GM12878 (cell line): ENCODE measurements at regions not wholly inside any gene's neighbourhood (a gene's known extent, or its start where the extent isn't known, plus 50 kb on each side); places are given as distances from the start of the nearest gene placed in this dataset.

Experiments
- ATAC-seq: fragments of 200-7000 bp; cut with Tn5 transposase; 3 replicates; pipeline ENCODE4 v1.9.1; 2020; ENCODE audit warnings: mild to moderate bottlenecking, moderate library complexity
- BruUV-seq: library from RNA; stranded (reverse); fragments of 400-500 nt; replicated peaks from 2 replicates; lab custom pipeline; 2021; lab: Mats Ljungman, UMichigan
- CTCF ChIA-PET: fragments of 300-600 bp; sonication (Branson Sonifier 250); formaldehyde crosslinking; extraction: SDS; loops from one replicate; lab custom pipeline; 2021; ENCODE audit warnings: inconsistent platforms; lab: Yijun Ruan, JAX
- POLR2A ChIA-PET: fragments of 350-600 bp; formaldehyde crosslinking; extraction: SDS; loops from one replicate; lab custom pipeline; 2021; ENCODE audit warnings: inconsistent platforms; lab: Charles Lee
- RAD21 ChIA-PET: fragments of 300-600 bp; sonication (Branson Sonifier 250); formaldehyde crosslinking; loops from one replicate; lab custom pipeline; 2023; ENCODE audit warnings: antibody characterized with exemption; ENCODE audit not compliant: unreplicated experiment; lab: Charles Lee
- SMC1A ChIA-PET: fragments of 300-600 bp; sonication (Branson Sonifier 250); formaldehyde crosslinking; loops from one replicate; lab custom pipeline; 2023; ENCODE audit not compliant: unreplicated experiment, uncharacterized antibody; lab: Charles Lee
- DNase-seq: peaks from one replicate; pipeline ENCODE4 v3.0.0-alpha.2; 2011; ENCODE audit warnings: low read depth, low spot score
- FAIRE-seq: peaks from 3 replicates; lab custom pipeline; 2011; peaks lifted over from hg19 to GRCh38; lab: Jason Lieb, UNC
- H2AFZ ChIP-seq: 2 replicates; pipeline ENCODE4 v1.6.0; 2011; ENCODE audit warnings: low read depth, low read length, control low read depth; ENCODE audit not compliant: control insufficient read depth
- H3K27ac ChIP-seq: 2 replicates; pipeline ENCODE4 v1.5.1; 2011; ENCODE audit warnings: control low read depth; ENCODE audit not compliant: control insufficient read depth, insufficient read depth
- H3K27me3 ChIP-seq, 2 experiments: replicated peaks in 1 of 2; 2 replicates each; pipeline versions ENCODE4 v1.6.0 to v1.6.1; 2011; ENCODE audit warnings: low read length in 1 of 2; ENCODE audit not compliant: control insufficient read depth in 2 of 2, insufficient read depth in 2 of 2
- H3K36me3 ChIP-seq, 2 experiments: 2 replicates each; pipeline ENCODE4 v1.5.1; 2011; ENCODE audit warnings: low read length in 1 of 2; ENCODE audit not compliant: control insufficient read depth in 2 of 2, insufficient read depth in 2 of 2
- H3K4me1 ChIP-seq: 2 replicates; pipeline ENCODE4 v1.6.1; 2011; ENCODE audit warnings: mild to moderate bottlenecking, low read length, moderate library complexity, mixed read lengths; ENCODE audit not compliant: control insufficient read depth, insufficient read depth
- H3K4me2 ChIP-seq: 2 replicates; pipeline ENCODE4 v1.6.0; 2011; ENCODE audit warnings: control low read depth; ENCODE audit not compliant: control insufficient read depth, insufficient read depth
- H3K4me3 ChIP-seq: fragments of 200-600 bp; sonication (generic); 2 replicates; pipeline ENCODE4 v1.5.1; 2016
- H3K79me2 ChIP-seq: 2 replicates; pipeline ENCODE4 v1.6.0; 2011; ENCODE audit warnings: low read length; ENCODE audit not compliant: control insufficient read depth, insufficient read depth
- H3K9ac ChIP-seq: 2 replicates; pipeline ENCODE4 v1.8.0; 2011; ENCODE audit warnings: low read length, control low read depth, mixed read lengths; ENCODE audit not compliant: control insufficient read depth, insufficient read depth
- H3K9me3 ChIP-seq: replicated peaks from 3 replicates; pipeline ENCODE4 v1.5.1; 2011; ENCODE audit warnings: mild to moderate bottlenecking, low read length; ENCODE audit not compliant: control insufficient read depth, insufficient read depth
- H4K20me1 ChIP-seq: 2 replicates; pipeline ENCODE4 v1.6.0; 2011; ENCODE audit not compliant: control insufficient read depth, insufficient read depth
- CREB1 ChIP-seq: IDR thresholded peaks from 2 replicates; pipeline ENCODE4 v1.6.1; 2012; ENCODE audit warnings: low read depth, mild to moderate bottlenecking, inconsistent platforms
- KAT2A ChIP-seq: conservative IDR thresholded peaks from 2 replicates; pipeline ENCODE4 v1.6.1; 2011; ENCODE audit warnings: low read depth, low read length; ENCODE audit not compliant: control insufficient read depth
- RAD51 ChIP-seq: fragments of 450-650 bp; IDR thresholded peaks from 2 replicates; pipeline ENCODE4 v1.6.1; 2016; ENCODE audit warnings: moderate library complexity, mild to moderate bottlenecking, inconsistent platforms
- TAF1 ChIP-seq: IDR thresholded peaks from 2 replicates; pipeline ENCODE4 v1.6.1; 2011; ENCODE audit warnings: mild to moderate bottlenecking, low read depth, low read length, borderline replicate concordance
- TARDBP ChIP-seq: IDR thresholded peaks from 2 replicates; pipeline ENCODE4 v1.6.1; 2016; ENCODE audit warnings: borderline replicate concordance
- WGBS: methylation state at CpG from one replicate; pipeline ENCODE4 v1.1.6; 2016; ENCODE audit warnings: low lambda C conversion rate; ENCODE audit not compliant: insufficient replicate concordance, insufficient coverage; ENCODE audit errors: missing lambda C conversion rate; 5-methylcytosine and 5-hydroxymethylcytosine counted together
- in situ Hi-C: fragments of 300-500 bp; cut with MboI; formaldehyde crosslinking; loops from 9 replicates; pipeline ENCODE4 v1.14.3; 2018; ENCODE audit warnings: mixed read lengths
- intact Hi-C: fragments of 100-400 bp; cut with micrococcal nuclease; formaldehyde crosslinking; loops from one replicate; pipeline ENCODE4 v1.14.2; 2022; ENCODE audit not compliant: unreplicated experiment
- TF ChIP-seq, protein P1 (sequence below): fragments of 450-650 bp; formaldehyde crosslinking; IDR thresholded peaks from 2 replicates; pipeline ENCODE4 v1.5.0; 2022; ENCODE audit warnings: mild to moderate bottlenecking, missing genetic modification characterization
- TF ChIP-seq, protein P2 (sequence below): IDR thresholded peaks from 2 replicates; pipeline ENCODE4 v1.6.1; 2012; ENCODE audit warnings: low read length, inconsistent platforms
- TF ChIP-seq, protein P3 (sequence below): fragments of 450-650 bp; IDR thresholded peaks from 2 replicates; pipeline ENCODE4 v1.6.1; 2017; ENCODE audit warnings: mild to moderate bottlenecking, moderate library complexity
- TF ChIP-seq, protein P4 (sequence below): fragments of 450-650 bp; IDR thresholded peaks from 2 replicates; pipeline ENCODE4 v1.6.1; 2016; ENCODE audit warnings: mild to moderate bottlenecking
- TF ChIP-seq, protein P5 (sequence below): fragments of 450-650 bp; IDR thresholded peaks from 2 replicates; pipeline ENCODE4 v1.6.1; 2016; ENCODE audit warnings: mild to moderate bottlenecking, moderate library complexity, borderline replicate concordance

DNA sequence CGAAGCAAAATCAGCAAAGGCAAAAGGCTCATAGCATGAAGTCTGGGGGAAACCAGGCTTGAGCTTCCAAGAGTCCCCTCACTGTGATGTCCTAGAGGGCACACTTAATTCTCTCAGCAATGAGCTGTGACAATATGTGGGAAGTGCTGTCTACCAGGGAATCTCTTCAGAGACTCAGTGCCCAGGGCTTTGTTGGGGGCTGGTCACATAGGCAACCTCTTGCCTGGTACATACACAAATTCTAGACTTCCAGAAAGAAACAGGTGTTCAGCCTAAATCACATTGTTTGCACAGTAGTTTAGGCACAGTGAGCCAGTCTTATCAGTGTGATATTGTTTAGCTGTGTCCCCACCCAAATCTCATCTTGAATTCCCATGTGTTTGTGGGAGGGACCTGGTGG is 400.5 kb downstream of the PRDM2 start:
- intact Hi-C loops (no loop called here), in situ Hi-C loops (loop anchor here (10.0 kb wide), 1 partner anchor 474 kb away; no protein-coding TSS in a partner anchor)
- H3K79me2 ChIP-seq, result no peaks in the 10 kb centered on the region
- FAIRE-seq, result no peak
- ChIA-PET CTCF (no interaction called here), SMC1A (no interaction called here), POLR2A (no interaction called here), RAD21 (no interaction called here)
- H2AFZ ChIP-seq, result no peak overlapping the region
- no peaks in the 10 kb centered on the region for H3K36me3 ChIP-seq
- ATAC-seq, result no peak
- no peak overlapping the region for H3K27ac ChIP-seq
- H3K27me3 ChIP-seq, result peaks cover 0 to 2% of the 10 kb centered on the region in 2 experiments; a peak in 1 of 4 replicates
- no peak overlapping the region for H3K4me2 ChIP-seq
- H4K20me1 ChIP-seq, result no peaks in the 10 kb centered on the region
- H3K9me3 ChIP-seq, result no peaks in the 10 kb centered on the region
- BruUV-seq, result no TSS peak
- DNase-seq, result no peak
- H3K4me1 ChIP-seq, result no peaks in the 10 kb centered on the region
- WGBS, result 15% methylated on average over 1 of the region's 1 CpG
- H3K9ac ChIP-seq, result no peak overlapping the region
- no peak overlapping the region for H3K4me3 ChIP-seq
- TF ChIP-seq KAT2A (no peak), TAF1 (no peak), RAD51 (no peak), CREB1 (no peak), TARDBP (no peak)
- TF ChIP-seq, protein P1, sequence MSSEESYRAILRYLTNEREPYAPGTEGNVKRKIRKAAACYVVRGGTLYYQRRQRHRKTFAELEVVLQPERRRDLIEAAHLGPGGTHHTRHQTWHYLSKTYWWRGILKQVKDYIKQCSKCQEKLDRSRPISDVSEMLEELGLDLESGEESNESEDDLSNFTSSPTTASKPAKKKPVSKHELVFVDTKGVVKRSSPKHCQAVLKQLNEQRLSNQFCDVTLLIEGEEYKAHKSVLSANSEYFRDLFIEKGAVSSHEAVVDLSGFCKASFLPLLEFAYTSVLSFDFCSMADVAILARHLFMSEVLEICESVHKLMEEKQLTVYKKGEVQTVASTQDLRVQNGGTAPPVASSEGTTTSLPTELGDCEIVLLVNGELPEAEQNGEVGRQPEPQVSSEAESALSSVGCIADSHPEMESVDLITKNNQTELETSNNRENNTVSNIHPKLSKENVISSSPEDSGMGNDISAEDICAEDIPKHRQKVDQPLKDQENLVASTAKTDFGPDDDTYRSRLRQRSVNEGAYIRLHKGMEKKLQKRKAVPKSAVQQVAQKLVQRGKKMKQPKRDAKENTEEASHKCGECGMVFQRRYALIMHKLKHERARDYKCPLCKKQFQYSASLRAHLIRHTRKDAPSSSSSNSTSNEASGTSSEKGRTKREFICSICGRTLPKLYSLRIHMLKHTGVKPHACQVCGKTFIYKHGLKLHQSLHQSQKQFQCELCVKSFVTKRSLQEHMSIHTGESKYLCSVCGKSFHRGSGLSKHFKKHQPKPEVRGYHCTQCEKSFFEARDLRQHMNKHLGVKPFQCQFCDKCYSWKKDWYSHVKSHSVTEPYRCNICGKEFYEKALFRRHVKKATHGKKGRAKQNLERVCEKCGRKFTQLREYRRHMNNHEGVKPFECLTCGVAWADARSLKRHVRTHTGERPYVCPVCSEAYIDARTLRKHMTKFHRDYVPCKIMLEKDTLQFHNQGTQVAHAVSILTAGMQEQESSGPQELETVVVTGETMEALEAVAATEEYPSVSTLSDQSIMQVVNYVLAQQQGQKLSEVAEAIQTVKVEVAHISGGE, result no peak
- TF ChIP-seq, protein P2, sequence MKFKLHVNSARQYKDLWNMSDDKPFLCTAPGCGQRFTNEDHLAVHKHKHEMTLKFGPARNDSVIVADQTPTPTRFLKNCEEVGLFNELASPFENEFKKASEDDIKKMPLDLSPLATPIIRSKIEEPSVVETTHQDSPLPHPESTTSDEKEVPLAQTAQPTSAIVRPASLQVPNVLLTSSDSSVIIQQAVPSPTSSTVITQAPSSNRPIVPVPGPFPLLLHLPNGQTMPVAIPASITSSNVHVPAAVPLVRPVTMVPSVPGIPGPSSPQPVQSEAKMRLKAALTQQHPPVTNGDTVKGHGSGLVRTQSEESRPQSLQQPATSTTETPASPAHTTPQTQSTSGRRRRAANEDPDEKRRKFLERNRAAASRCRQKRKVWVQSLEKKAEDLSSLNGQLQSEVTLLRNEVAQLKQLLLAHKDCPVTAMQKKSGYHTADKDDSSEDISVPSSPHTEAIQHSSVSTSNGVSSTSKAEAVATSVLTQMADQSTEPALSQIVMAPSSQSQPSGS, result no peak
- TF ChIP-seq, protein P3, sequence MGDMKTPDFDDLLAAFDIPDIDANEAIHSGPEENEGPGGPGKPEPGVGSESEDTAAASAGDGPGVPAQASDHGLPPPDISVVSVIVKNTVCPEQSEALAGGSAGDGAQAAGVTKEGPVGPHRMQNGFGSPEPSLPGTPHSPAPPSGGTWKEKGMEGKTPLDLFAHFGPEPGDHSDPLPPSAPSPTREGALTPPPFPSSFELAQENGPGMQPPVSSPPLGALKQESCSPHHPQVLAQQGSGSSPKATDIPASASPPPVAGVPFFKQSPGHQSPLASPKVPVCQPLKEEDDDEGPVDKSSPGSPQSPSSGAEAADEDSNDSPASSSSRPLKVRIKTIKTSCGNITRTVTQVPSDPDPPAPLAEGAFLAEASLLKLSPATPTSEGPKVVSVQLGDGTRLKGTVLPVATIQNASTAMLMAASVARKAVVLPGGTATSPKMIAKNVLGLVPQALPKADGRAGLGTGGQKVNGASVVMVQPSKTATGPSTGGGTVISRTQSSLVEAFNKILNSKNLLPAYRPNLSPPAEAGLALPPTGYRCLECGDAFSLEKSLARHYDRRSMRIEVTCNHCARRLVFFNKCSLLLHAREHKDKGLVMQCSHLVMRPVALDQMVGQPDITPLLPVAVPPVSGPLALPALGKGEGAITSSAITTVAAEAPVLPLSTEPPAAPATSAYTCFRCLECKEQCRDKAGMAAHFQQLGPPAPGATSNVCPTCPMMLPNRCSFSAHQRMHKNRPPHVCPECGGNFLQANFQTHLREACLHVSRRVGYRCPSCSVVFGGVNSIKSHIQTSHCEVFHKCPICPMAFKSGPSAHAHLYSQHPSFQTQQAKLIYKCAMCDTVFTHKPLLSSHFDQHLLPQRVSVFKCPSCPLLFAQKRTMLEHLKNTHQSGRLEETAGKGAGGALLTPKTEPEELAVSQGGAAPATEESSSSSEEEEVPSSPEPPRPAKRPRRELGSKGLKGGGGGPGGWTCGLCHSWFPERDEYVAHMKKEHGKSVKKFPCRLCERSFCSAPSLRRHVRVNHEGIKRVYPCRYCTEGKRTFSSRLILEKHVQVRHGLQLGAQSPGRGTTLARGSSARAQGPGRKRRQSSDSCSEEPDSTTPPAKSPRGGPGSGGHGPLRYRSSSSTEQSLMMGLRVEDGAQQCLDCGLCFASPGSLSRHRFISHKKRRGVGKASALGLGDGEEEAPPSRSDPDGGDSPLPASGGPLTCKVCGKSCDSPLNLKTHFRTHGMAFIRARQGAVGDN, result no peak
- TF ChIP-seq, protein P4, sequence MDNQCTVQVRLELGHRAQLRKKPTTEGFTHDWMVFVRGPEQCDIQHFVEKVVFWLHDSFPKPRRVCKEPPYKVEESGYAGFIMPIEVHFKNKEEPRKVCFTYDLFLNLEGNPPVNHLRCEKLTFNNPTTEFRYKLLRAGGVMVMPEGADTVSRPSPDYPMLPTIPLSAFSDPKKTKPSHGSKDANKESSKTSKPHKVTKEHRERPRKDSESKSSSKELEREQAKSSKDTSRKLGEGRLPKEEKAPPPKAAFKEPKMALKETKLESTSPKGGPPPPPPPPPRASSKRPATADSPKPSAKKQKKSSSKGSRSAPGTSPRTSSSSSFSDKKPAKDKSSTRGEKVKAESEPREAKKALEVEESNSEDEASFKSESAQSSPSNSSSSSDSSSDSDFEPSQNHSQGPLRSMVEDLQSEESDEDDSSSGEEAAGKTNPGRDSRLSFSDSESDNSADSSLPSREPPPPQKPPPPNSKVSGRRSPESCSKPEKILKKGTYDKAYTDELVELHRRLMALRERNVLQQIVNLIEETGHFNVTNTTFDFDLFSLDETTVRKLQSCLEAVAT, result no peak
- TF ChIP-seq, protein P5, sequence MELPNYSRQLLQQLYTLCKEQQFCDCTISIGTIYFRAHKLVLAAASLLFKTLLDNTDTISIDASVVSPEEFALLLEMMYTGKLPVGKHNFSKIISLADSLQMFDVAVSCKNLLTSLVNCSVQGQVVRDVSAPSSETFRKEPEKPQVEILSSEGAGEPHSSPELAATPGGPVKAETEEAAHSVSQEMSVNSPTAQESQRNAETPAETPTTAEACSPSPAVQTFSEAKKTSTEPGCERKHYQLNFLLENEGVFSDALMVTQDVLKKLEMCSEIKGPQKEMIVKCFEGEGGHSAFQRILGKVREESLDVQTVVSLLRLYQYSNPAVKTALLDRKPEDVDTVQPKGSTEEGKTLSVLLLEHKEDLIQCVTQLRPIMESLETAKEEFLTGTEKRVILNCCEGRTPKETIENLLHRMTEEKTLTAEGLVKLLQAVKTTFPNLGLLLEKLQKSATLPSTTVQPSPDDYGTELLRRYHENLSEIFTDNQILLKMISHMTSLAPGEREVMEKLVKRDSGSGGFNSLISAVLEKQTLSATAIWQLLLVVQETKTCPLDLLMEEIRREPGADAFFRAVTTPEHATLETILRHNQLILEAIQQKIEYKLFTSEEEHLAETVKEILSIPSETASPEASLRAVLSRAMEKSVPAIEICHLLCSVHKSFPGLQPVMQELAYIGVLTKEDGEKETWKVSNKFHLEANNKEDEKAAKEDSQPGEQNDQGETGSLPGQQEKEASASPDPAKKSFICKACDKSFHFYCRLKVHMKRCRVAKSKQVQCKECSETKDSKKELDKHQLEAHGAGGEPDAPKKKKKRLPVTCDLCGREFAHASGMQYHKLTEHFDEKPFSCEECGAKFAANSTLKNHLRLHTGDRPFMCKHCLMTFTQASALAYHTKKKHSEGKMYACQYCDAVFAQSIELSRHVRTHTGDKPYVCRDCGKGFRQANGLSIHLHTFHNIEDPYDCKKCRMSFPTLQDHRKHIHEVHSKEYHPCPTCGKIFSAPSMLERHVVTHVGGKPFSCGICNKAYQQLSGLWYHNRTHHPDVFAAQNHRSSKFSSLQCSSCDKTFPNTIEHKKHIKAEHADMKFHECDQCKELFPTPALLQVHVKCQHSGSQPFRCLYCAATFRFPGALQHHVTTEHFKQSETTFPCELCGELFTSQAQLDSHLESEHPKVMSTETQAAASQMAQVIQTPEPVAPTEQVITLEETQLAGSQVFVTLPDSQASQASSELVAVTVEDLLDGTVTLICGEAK, result no peak
